Endothelial cell of umbilical vein (primary cell): ENCODE measurements at regions not wholly inside any gene's neighbourhood (a gene's known extent, or its start where the extent isn't known, plus 50 kb on each side); places are given as distances from the start of the nearest gene placed in this dataset.

Source experiments
- BruUV-seq: library from RNA; stranded (reverse); fragments of 400-500 nt; replicated peaks from 2 replicates; lab custom pipeline; 2021; lab: Mats Ljungman, UMichigan
- CTCF ChIA-PET: fragments of 300-600, 350-600 bp; sonication (Branson Sonifier 250); formaldehyde crosslinking; loops from one replicate; lab custom pipeline; 2021; ENCODE audit warnings: antibody characterized with exemption, inconsistent platforms; lab: Charles Lee
- POLR2A ChIA-PET: fragments of 300-600, 350-600 bp; sonication (Branson Sonifier 250); formaldehyde crosslinking; loops from one replicate; lab custom pipeline; 2021; ENCODE audit warnings: antibody characterized with exemption, inconsistent platforms; lab: Charles Lee
- DNase-seq: peaks from one replicate; pipeline ENCODE4 v3.0.0-alpha.2; 2011; ENCODE audit warnings: low read depth, low spot score
- FAIRE-seq: peaks from 2 replicates; lab custom pipeline; 2011; peaks lifted over from hg19 to GRCh38; lab: Jason Lieb, UNC
- H2AFZ ChIP-seq: 2 replicates; pipeline ENCODE4 v1.6.0; 2012; ENCODE audit warnings: low read depth, low read length, control low read depth, inconsistent platforms
- H3K27ac ChIP-seq: 2 replicates; pipeline ENCODE4 v1.5.1; 2011; ENCODE audit warnings: low read depth, mild to moderate bottlenecking, control low read depth, low read length, moderate library complexity; ENCODE audit not compliant: insufficient read depth
- H3K27me3 ChIP-seq, 2 experiments: 2 replicates each; pipeline versions ENCODE4 v1.6.0 to v1.6.1; 2011; ENCODE audit warnings: low read length in 2 of 2, mixed read lengths in 1 of 2; ENCODE audit not compliant: control insufficient read depth in 2 of 2, insufficient read depth in 2 of 2
- H3K36me3 ChIP-seq, 2 experiments: 2 replicates in 1 of 2; 3 replicates in 1 of 2; pipeline ENCODE4 v1.5.1; 2011; ENCODE audit warnings: low read length in 2 of 2, mild to moderate bottlenecking in 1 of 2, moderate library complexity in 1 of 2; ENCODE audit not compliant: control insufficient read depth in 2 of 2, insufficient read depth in 2 of 2; ENCODE audit errors: extremely low read depth in 1 of 2
- H3K4me1 ChIP-seq: 3 replicates; pipeline ENCODE4 v1.5.1; 2011; ENCODE audit warnings: mild to moderate bottlenecking, low read length; ENCODE audit not compliant: control insufficient read depth, insufficient read depth; ENCODE audit errors: extremely low read depth
- H3K4me2 ChIP-seq: 2 replicates; pipeline ENCODE4 v1.6.1; 2011; ENCODE audit warnings: low read length, control low read depth, mixed read lengths; ENCODE audit not compliant: insufficient read depth
- H3K4me3 ChIP-seq, 3 experiments: fragments of 200-600 bp in 1 of 3; sonication (generic), shearing (Covaris generic) in 1 of 3; replicated peaks in 1 of 3; 2 replicates each; pipeline ENCODE4 v1.5.1; 2011 to 2016; ENCODE audit warnings: control low read depth in 3 of 3, low read length in 3 of 3, mild to moderate bottlenecking in 2 of 3, inconsistent platforms in 1 of 3, low read depth in 1 of 3, moderate library complexity in 1 of 3; ENCODE audit not compliant: insufficient read depth in 1 of 3
- H3K79me2 ChIP-seq: 2 replicates; pipeline ENCODE4 v1.6.0; 2012; ENCODE audit warnings: low read length, inconsistent platforms; ENCODE audit not compliant: control insufficient read depth, insufficient read depth
- H3K9ac ChIP-seq: replicated peaks from 2 replicates; pipeline ENCODE3; 2011; ENCODE audit warnings: low read length, control low read depth; ENCODE audit not compliant: insufficient read depth; ENCODE audit errors: extremely low read depth
- H3K9me1 ChIP-seq: replicated peaks from 3 replicates; pipeline ENCODE4 v1.6.0; 2011; ENCODE audit warnings: mild to moderate bottlenecking, low read length; ENCODE audit not compliant: control insufficient read depth, insufficient read depth; ENCODE audit errors: extremely low read depth
- H3K9me3 ChIP-seq: replicated peaks from 2 replicates; pipeline ENCODE4 v1.5.1; 2012; ENCODE audit warnings: low read length, inconsistent platforms; ENCODE audit not compliant: control insufficient read depth, insufficient read depth
- H4K20me1 ChIP-seq: replicated peaks from 2 replicates; pipeline ENCODE3; 2011; ENCODE audit warnings: mild to moderate bottlenecking, low read length; ENCODE audit not compliant: control insufficient read depth, insufficient read depth; ENCODE audit errors: extremely low read depth
- CTCF ChIP-seq, 2 donors: IDR thresholded peaks; 1 replicate in 1 of 2; 2 replicates in 1 of 2; pipeline ENCODE4 v1.5.1; 2011; ENCODE audit warnings: low read length in 2 of 2, mild to moderate bottlenecking in 2 of 2, moderate library complexity in 2 of 2, control low read depth in 1 of 2, inconsistent platforms in 1 of 2, low read depth in 1 of 2; ENCODE audit not compliant: insufficient read depth in 1 of 2; ENCODE audit errors: extremely low read depth in 1 of 2
- EZH2 ChIP-seq: IDR thresholded peaks from 2 replicates; pipeline ENCODE4 v1.6.1; 2012; ENCODE audit warnings: borderline replicate concordance, low read depth, mild to moderate bottlenecking, moderate library complexity, low read length, inconsistent platforms; ENCODE audit not compliant: severe bottlenecking
- FOS ChIP-seq: IDR thresholded peaks from 2 replicates; pipeline ENCODE4 v1.6.1; 2011; ENCODE audit warnings: mild to moderate bottlenecking, low read length, moderate library complexity, borderline replicate concordance; ENCODE audit not compliant: insufficient read depth
- GATA2 ChIP-seq: IDR thresholded peaks from 2 replicates; pipeline ENCODE4 v1.7.0; 2011; ENCODE audit warnings: low read depth, mild to moderate bottlenecking, moderate library complexity, mixed read lengths, low read length; ENCODE audit not compliant: insufficient read length, insufficient read depth
- JUN ChIP-seq: IDR thresholded peaks from 2 replicates; pipeline ENCODE4 v1.6.1; 2011; ENCODE audit warnings: borderline replicate concordance, low read depth; ENCODE audit not compliant: insufficient read length, insufficient read depth
- MAX ChIP-seq: IDR thresholded peaks from 2 replicates; pipeline ENCODE4 v1.6.1; 2011; ENCODE audit not compliant: insufficient read depth, insufficient read length
- MYC ChIP-seq: IDR thresholded peaks from one replicate; pipeline ENCODE4 v1.6.1; 2011; ENCODE audit warnings: mild to moderate bottlenecking, low read depth, low read length
- POLR2A ChIP-seq: IDR thresholded peaks from 2 replicates; pipeline ENCODE4 v1.6.1; 2012; ENCODE audit warnings: low read depth, mild to moderate bottlenecking, control low read depth, low read length
- POLR2AphosphoS5 ChIP-seq: IDR thresholded peaks from 2 replicates; pipeline ENCODE4 v1.6.1; 2012; ENCODE audit warnings: low read depth, mild to moderate bottlenecking, control low read depth, low read length, moderate library complexity; ENCODE audit not compliant: insufficient read depth
- dilution Hi-C: fragments of 300-500 bp; cut with MboI; formaldehyde crosslinking; loops from one replicate; pipeline ENCODE4 v1.15.0; 2019; ENCODE audit warnings: low sequenced_read_pairs; ENCODE audit not compliant: extremely low pct_ligation_motif_present
- intact Hi-C: fragments of 100-400 bp; cut with micrococcal nuclease; formaldehyde crosslinking; loops from one replicate; pipeline ENCODE4 v1.10.0; 2022

DNA sequence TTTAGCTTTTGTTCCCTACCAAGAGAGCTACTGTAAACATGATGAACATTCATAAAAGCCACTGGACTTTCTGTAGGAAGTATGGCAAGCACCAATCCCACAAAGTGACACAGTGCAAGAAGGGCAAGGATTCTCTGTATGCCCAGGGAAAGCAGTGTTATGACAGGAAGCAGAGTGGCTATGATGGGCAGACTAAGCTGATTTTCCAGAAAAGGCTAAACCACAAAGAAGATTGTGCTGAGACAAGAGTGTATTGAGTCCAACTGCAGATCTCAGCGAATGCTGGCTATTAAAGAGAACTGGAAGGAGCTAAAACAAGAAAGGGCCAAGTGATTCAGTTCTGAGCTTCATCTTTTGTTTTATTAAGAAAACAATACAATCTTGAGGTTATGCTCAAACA is 60.5 kb upstream of the EFCAB3 start:
- Histone ChIP-seq H3K36me3 (no peaks in the 10 kb centered on the region), H3K9me3 (no peaks in the 10 kb centered on the region), H3K4me1 (no peaks in the 10 kb centered on the region), H2AFZ (no peak overlapping the region), H3K79me2 (no peaks in the 10 kb centered on the region), H3K27ac (no peak overlapping the region), H3K4me2 (no peak overlapping the region), H4K20me1 (no peaks in the 10 kb centered on the region), H3K4me3 (no peak overlapping the region), H3K9me1 (no peaks in the 10 kb centered on the region), H3K9ac (no peak overlapping the region), H3K27me3 (peaks cover 2% of the 10 kb centered on the region in 2 experiments)
- no peak for FAIRE-seq
- CTCF ChIA-PET, result interaction anchor here (0.6 to 1.4 kb wide), 2 partner anchors 15 to 22 kb away, joined by 3 read pairs; no protein-coding TSS in a partner anchor
- dilution Hi-C loops, result no loop called here
- intact Hi-C loops, result no loop called here
- POLR2A ChIA-PET, result no interaction called here
- no peak for DNase-seq
- no peak for TF ChIP-seq MYC
- no peak for TF ChIP-seq MAX
- TF ChIP-seq EZH2, result no peak
- no peak for TF ChIP-seq FOS
- TF ChIP-seq POLR2A, result no peak
- no peak for TF ChIP-seq CTCF (IDR thresholded peaks at IDR 0.05; ENCODE audit: extremely low read depth in 1 of 2, insufficient read depth in 1 of 2, low read depth in 1 of 2, low read length in 2 of 2)
- no peak for TF ChIP-seq GATA2
- TF ChIP-seq POLR2AphosphoS5, result no peak
- no peak for TF ChIP-seq JUN
- BruUV-seq, result no TSS peak
